ENCODE measurements at regions not wholly inside any gene's neighbourhood (a gene's known extent, or its start where the extent isn't known, plus 50 kb on each side); places are given as distances from the start of the nearest gene placed in this dataset.

- H3K9me3 ChIP-seq (ENCODE audit: control insufficient read depth, insufficient read depth, low read depth, low read length) = no peaks in the 10 kb centered on the region
- no peaks in the 10 kb centered on the region for H3K27me3 ChIP-seq (ENCODE audit: control insufficient read depth, insufficient read depth, low read length)
- H3K4me3 ChIP-seq (ENCODE audit: low read depth in 2 of 2, low read length in 2 of 2) = no peak overlapping the region
- H3K36me3 ChIP-seq (ENCODE audit: control insufficient read depth, insufficient read depth, low read length) = no peaks in the 10 kb centered on the region
- DNase-seq (ENCODE audit: low read depth, low spot score) = no peak
- TF ChIP-seq SIN3A (IDR thresholded peaks at IDR 0.05; ENCODE audit: borderline replicate concordance, insufficient read depth, low read depth, low read length) = no peak
- TF ChIP-seq POLR2AphosphoS5 (IDR thresholded peaks at IDR 0.05; ENCODE audit: low read depth, low read length) = no peak
- TF ChIP-seq TCF7L2 (IDR thresholded peaks at IDR 0.05; ENCODE audit: low read depth, low read length) = no peak
- no peak for TF ChIP-seq REST (IDR thresholded peaks at IDR 0.05; ENCODE audit: insufficient read depth in 1 of 2, low read depth in 2 of 2, low read length in 1 of 2)
- CTCF ChIA-PET = no interaction called here
- POLR2A ChIA-PET = no interaction called here
- H3K27ac ChIP-seq (ENCODE audit: low read length) = no peak overlapping the region
- in situ Hi-C loops (cut with HindIII; ENCODE audit: low pct_unique_long_range_greater_than_20kb, low sequenced_read_pairs) = no loop called here
- no peaks in the 10 kb centered on the region for H3K4me1 ChIP-seq (ENCODE audit: control insufficient read depth, insufficient read depth, low read length)
- intact Hi-C loops (cut with micrococcal nuclease; ENCODE audit: unreplicated experiment) = no loop called here
- no TSS peak for BruUV-seq (replicated peaks)
- ATAC-seq = no peak
Observed at GRCh38 chr2:49858113-49858490, 703.8 kb upstream of the FSHR start.

GRCh38 chr2:49857371-49858112 is 703.2 kb upstream of the FSHR start:
- Histone ChIP-seq H3K9me3 (ENCODE audit: control insufficient read depth, insufficient read depth, low read depth, low read length) (no peaks in the 10 kb centered on the region), H3K27ac (ENCODE audit: low read length) (no peak overlapping the region), H3K36me3 (ENCODE audit: control insufficient read depth, insufficient read depth, low read length) (no peaks in the 10 kb centered on the region), H3K4me1 (ENCODE audit: control insufficient read depth, insufficient read depth, low read length) (no peaks in the 10 kb centered on the region), H3K27me3 (ENCODE audit: control insufficient read depth, insufficient read depth, low read length) (no peaks in the 10 kb centered on the region), H3K4me3 (ENCODE audit: low read depth in 2 of 2, low read length in 2 of 2) (no peak overlapping the region)
- TF ChIP-seq TCF7L2 (IDR thresholded peaks at IDR 0.05; ENCODE audit: low read depth, low read length) (no peak), CTCF (IDR thresholded peaks at IDR 0.05) (no peak), REST (IDR thresholded peaks at IDR 0.05; ENCODE audit: insufficient read depth in 1 of 2, low read depth in 2 of 2, low read length in 1 of 2) (no peak), SIN3A (IDR thresholded peaks at IDR 0.05; ENCODE audit: borderline replicate concordance, insufficient read depth, low read depth, low read length) (no peak), POLR2AphosphoS5 (IDR thresholded peaks at IDR 0.05; ENCODE audit: low read depth, low read length) (no peak)
- ChIA-PET POLR2A (no interaction called here), CTCF (no interaction called here)
- BruUV-seq (replicated peaks) = no TSS peak
- DNase-seq (ENCODE audit: low read depth, low spot score) (no peak), ATAC-seq (no peak)
- in situ Hi-C loops (cut with HindIII; ENCODE audit: low pct_unique_long_range_greater_than_20kb, low sequenced_read_pairs) = no loop called here
- intact Hi-C loops (cut with micrococcal nuclease; ENCODE audit: unreplicated experiment) = no loop called here

Data from Panc1 (cell line).